Inferior parietal cortex (tissue), 1 donor: ENCODE measurements at regions not wholly inside any gene's neighbourhood (a gene's known extent, or its start where the extent isn't known, plus 50 kb on each side); places are given as distances from the start of the nearest gene placed in this dataset.

ENCODE experiments used
- DNase-seq: peaks from one replicate; pipeline ENCODE4 v3.0.0-alpha.2; 2016; ENCODE audit errors: extremely low spot score

GRCh38 chr4:99712530-99712929 lies 54.9 kb upstream of the C4orf54 start:
- DNase-seq: no peak

- no peak for DNase-seq
Observed at GRCh38 chr4:99712099-99712498, 54.5 kb upstream of the C4orf54 start.

GRCh38 chr4:99711657-99712056 lies 54.0 kb upstream of the C4orf54 start:
- DNase-seq: no peak

- DNase-seq: no peak
Observed at GRCh38 chr4:99710681-99711345, 53.2 kb upstream of the C4orf54 start.

- no peak for DNase-seq
Observed at GRCh38 chr4:99710020-99710419, 52.4 kb upstream of the C4orf54 start.

- no peak for DNase-seq
Observed at GRCh38 chr4:99708551-99708950, 50.9 kb upstream of the C4orf54 start.
